Ishikawa (cell line): ENCODE measurements at regions not wholly inside any gene's neighbourhood (a gene's known extent, or its start where the extent isn't known, plus 50 kb on each side); places are given as distances from the start of the nearest gene placed in this dataset.

Source experiments
- CEBPB ChIP-seq: IDR thresholded peaks from 2 replicates; pipeline ENCODE4 v1.6.1; 2012
- CREB1 ChIP-seq: IDR thresholded peaks from 2 replicates; pipeline ENCODE4 v1.6.1; 2012; ENCODE audit warnings: low read depth
- EGR1 ChIP-seq: IDR thresholded peaks from 2 replicates; pipeline ENCODE4 v1.6.1; 2012
- EP300 ChIP-seq: IDR thresholded peaks from 2 replicates; pipeline ENCODE4 v1.6.1; 2012; ENCODE audit warnings: borderline replicate concordance
- FOXM1 ChIP-seq: IDR thresholded peaks from 2 replicates; pipeline ENCODE4 v1.6.1; 2012; ENCODE audit warnings: low read depth, borderline replicate concordance
- NFIC ChIP-seq: IDR thresholded peaks from 2 replicates; pipeline ENCODE4 v1.6.1; 2012
- RAD21 ChIP-seq: IDR thresholded peaks from 2 replicates; pipeline ENCODE4 v1.6.1; 2012; ENCODE audit warnings: low read depth
- TAF1 ChIP-seq: IDR thresholded peaks from 2 replicates; pipeline ENCODE4 v1.6.1; 2012; ENCODE audit warnings: low read depth, mild to moderate bottlenecking
- TCF12 ChIP-seq: IDR thresholded peaks from 2 replicates; pipeline ENCODE4 v1.6.1; 2012; ENCODE audit warnings: low read depth
- YY1 ChIP-seq: IDR thresholded peaks from 2 replicates; pipeline ENCODE4 v1.6.1; 2012; ENCODE audit warnings: low read depth
- TF ChIP-seq, protein P1 (sequence below): IDR thresholded peaks from 2 replicates; pipeline ENCODE4 v1.6.1; 2012; ENCODE audit warnings: low read depth, mild to moderate bottlenecking
- TF ChIP-seq, protein P2 (sequence below): IDR thresholded peaks from 2 replicates; pipeline ENCODE4 v1.6.1; 2012

DNA sequence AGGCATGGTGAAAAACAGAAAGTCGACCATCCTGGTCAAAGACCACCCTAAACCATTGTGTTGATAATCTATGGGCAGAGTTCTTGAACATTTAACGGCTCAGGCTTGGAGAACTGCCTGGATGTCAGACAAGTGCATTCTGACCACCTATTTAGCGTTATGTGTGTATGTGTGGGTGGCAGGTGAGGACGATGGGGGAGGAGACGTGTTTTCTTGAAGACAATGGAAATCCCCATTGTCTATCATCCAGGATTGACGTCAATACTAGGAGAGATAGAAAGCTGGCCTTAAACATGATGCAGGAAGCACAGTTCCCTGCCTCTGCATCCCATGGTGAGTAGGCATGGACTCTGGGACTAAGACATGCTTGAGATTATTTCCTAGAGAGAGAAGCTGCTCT, 157.4 kb upstream of the MAF start:
- no peak for TF ChIP-seq RAD21
- no peak for TF ChIP-seq NFIC
- no peak for TF ChIP-seq CEBPB
- no peak for TF ChIP-seq TAF1
- TF ChIP-seq, protein P1, sequence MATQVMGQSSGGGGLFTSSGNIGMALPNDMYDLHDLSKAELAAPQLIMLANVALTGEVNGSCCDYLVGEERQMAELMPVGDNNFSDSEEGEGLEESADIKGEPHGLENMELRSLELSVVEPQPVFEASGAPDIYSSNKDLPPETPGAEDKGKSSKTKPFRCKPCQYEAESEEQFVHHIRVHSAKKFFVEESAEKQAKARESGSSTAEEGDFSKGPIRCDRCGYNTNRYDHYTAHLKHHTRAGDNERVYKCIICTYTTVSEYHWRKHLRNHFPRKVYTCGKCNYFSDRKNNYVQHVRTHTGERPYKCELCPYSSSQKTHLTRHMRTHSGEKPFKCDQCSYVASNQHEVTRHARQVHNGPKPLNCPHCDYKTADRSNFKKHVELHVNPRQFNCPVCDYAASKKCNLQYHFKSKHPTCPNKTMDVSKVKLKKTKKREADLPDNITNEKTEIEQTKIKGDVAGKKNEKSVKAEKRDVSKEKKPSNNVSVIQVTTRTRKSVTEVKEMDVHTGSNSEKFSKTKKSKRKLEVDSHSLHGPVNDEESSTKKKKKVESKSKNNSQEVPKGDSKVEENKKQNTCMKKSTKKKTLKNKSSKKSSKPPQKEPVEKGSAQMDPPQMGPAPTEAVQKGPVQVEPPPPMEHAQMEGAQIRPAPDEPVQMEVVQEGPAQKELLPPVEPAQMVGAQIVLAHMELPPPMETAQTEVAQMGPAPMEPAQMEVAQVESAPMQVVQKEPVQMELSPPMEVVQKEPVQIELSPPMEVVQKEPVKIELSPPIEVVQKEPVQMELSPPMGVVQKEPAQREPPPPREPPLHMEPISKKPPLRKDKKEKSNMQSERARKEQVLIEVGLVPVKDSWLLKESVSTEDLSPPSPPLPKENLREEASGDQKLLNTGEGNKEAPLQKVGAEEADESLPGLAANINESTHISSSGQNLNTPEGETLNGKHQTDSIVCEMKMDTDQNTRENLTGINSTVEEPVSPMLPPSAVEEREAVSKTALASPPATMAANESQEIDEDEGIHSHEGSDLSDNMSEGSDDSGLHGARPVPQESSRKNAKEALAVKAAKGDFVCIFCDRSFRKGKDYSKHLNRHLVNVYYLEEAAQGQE, result no peak
- TF ChIP-seq YY1, result no peak
- no peak for TF ChIP-seq EGR1
- no peak for TF ChIP-seq FOXM1
- TF ChIP-seq EP300, result no peak
- TF ChIP-seq, protein P2, sequence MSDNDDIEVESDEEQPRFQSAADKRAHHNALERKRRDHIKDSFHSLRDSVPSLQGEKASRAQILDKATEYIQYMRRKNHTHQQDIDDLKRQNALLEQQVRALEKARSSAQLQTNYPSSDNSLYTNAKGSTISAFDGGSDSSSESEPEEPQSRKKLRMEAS, result no peak
- no peak for TF ChIP-seq CREB1
- no peak for TF ChIP-seq TCF12
